Ectodermal cell (in vitro differentiated cells): ENCODE measurements at regions not wholly inside any gene's neighbourhood (a gene's known extent, or its start where the extent isn't known, plus 50 kb on each side); places are given as distances from the start of the nearest gene placed in this dataset.
"Not testable (repeated sequence)": the region's sequence is repeated elsewhere in the genome, so short reads cannot be mapped to it uniquely, and the experiment has no call there.

Experiments
- H3K27ac ChIP-seq: 2 replicates; pipeline ENCODE4 v1.7.0; 2013; ENCODE audit warnings: mild to moderate bottlenecking, low read depth, low read length; ENCODE audit not compliant: insufficient read depth, poor library complexity, severe bottlenecking
- H3K27me3 ChIP-seq: 2 replicates; pipeline ENCODE4 v1.7.0; 2013; ENCODE audit warnings: mild to moderate bottlenecking, low read length; ENCODE audit not compliant: insufficient read depth, control insufficient read depth, poor library complexity, severe bottlenecking
- H3K36me3 ChIP-seq: one replicate; pipeline ENCODE4 v1.7.0; 2013; ENCODE audit warnings: low read length; ENCODE audit not compliant: control insufficient read depth, insufficient read depth
- H3K4me1 ChIP-seq: one replicate; pipeline ENCODE4 v1.7.0; 2013; ENCODE audit warnings: low read length; ENCODE audit not compliant: control insufficient read depth, insufficient read depth
- H3K4me3 ChIP-seq: 2 replicates; pipeline ENCODE4 v1.7.0; 2013; ENCODE audit warnings: low read depth, low read length, control low read depth; ENCODE audit not compliant: insufficient read depth
- H3K9me3 ChIP-seq: 2 replicates; pipeline ENCODE4 v1.7.0; 2013; ENCODE audit warnings: mild to moderate bottlenecking, low read length, moderate library complexity; ENCODE audit not compliant: control insufficient read depth
- WGBS, 2 experiments: methylation state at CpG; one replicate each; pipeline ENCODE4 v1.1.7; 2013; ENCODE audit warnings: missing lambda C conversion rate in 2 of 2; 5-methylcytosine and 5-hydroxymethylcytosine counted together

- H3K9me3 ChIP-seq = no peaks in the 10 kb centered on the region
- H3K36me3 ChIP-seq = no peaks in the 10 kb centered on the region
- no peaks in the 10 kb centered on the region for H3K27me3 ChIP-seq
- H3K4me3 ChIP-seq = no peak overlapping the region
- WGBS, 2 experiments = 90 to 91% methylated on average over 5 of the region's 5 CpGs
- H3K27ac ChIP-seq = no peak overlapping the region
- no peaks in the 10 kb centered on the region for H3K4me1 ChIP-seq
These were observed 84.7 kb upstream of the LYPLAL1 start for GRCh38 chr1:219088778-219089557.

DNA sequence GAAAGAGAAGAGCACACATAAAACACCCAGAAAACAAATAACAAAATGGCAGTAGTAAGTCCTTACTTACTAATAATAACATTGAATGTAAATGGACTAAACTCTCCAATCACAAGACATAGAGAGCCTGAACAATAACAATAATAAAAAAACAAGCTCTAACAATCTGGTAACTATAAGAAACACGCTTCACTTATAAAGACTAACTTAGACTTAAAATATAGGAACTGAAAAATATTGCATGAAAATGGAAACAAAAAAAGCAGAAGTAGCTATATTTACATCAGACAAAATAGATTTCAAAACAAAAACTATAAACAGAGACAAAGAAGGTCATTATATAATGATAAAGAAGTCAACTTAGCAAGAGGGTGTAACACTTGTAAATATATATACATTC is 83.1 kb upstream of the LYPLAL1 start:
- H3K4me3 ChIP-seq = no peak overlapping the region
- H3K27ac ChIP-seq = no peak overlapping the region
- no peaks in the 10 kb centered on the region for H3K9me3 ChIP-seq
- H3K27me3 ChIP-seq = no peaks in the 10 kb centered on the region
- H3K4me1 ChIP-seq = no peaks in the 10 kb centered on the region
- H3K36me3 ChIP-seq = no peaks in the 10 kb centered on the region
- no CpG with 5 or more reads among the region's 1 CpG for WGBS, 2 experiments

- Histone ChIP-seq H3K27ac (no peak overlapping the region), H3K36me3 (no peaks in the 10 kb centered on the region), H3K4me3 (no peak overlapping the region), H3K9me3 (no peaks in the 10 kb centered on the region), H3K4me1 (no peaks in the 10 kb centered on the region), H3K27me3 (no peaks in the 10 kb centered on the region)
- WGBS, 2 experiments = no CpG with 5 or more reads among the region's 1 CpG
These were observed 81.5 kb upstream of the LYPLAL1 start for GRCh38 chr1:219092206-219092605.

DNA sequence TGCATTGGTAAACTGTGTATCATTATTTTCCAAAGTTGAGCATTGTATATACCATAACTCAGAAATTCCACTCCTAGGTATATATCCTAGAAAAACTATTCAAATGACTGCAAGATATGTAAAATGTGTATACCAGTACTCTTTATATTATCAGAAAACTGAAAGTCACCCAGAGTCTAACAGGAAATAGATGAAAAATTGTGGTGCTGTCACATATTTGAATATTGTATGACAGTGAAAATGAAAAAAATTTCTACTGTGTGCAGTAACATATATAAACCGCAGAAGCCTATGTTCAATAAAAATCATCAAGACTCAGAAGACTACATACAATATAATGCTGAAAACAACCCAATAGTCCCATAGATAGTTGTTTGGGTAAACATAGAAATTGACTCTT is 74.4 kb upstream of the LYPLAL1 start:
- no CpG with 5 or more reads among the region's 1 CpG for WGBS, 2 experiments
- H3K27ac ChIP-seq = no peak overlapping the region

GRCh38 chr1:219100059-219100458 is 73.6 kb upstream of the LYPLAL1 start:
- Histone ChIP-seq H3K36me3 (no peaks in the 10 kb centered on the region), H3K9me3 (no peaks in the 10 kb centered on the region), H3K4me1 (no peaks in the 10 kb centered on the region), H3K27ac (no peak overlapping the region), H3K4me3 (no peak overlapping the region), H3K27me3 (no peaks in the 10 kb centered on the region)
- WGBS, 2 experiments = 83% methylated on average over 1 of the region's 1 CpG; no CpG with 5 or more reads in 1 of the 2 experiments

More for the DNA sequence above, 74.4 kb upstream of the LYPLAL1 start:
- H3K36me3 ChIP-seq = no peaks in the 10 kb centered on the region
- no peaks in the 10 kb centered on the region for H3K4me1 ChIP-seq
- no peaks in the 10 kb centered on the region for H3K9me3 ChIP-seq
- H3K27me3 ChIP-seq = no peaks in the 10 kb centered on the region
- H3K4me3 ChIP-seq = no peak overlapping the region

DNA sequence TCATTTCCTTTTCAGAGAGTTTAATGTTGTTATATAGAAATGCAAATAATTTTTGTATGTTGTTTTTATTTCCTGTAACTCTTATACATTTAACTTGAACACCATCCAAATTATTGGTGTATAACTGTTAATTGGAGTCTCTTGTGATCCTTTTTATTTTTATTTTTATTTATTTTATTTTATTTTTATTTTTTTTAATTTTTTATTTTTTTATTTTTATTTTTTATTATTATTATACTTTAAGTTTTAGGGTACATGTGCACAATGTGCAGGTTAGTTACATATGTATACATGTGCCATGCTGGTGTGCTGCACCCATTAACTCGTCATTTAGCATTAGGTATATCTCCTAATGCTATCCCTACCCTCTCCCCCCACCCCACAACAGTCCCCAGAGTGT is 71.2 kb upstream of the LYPLAL1 start:
- H3K27me3 ChIP-seq = not testable (repeated sequence)
- 90 to 93% methylated on average over 1 of the region's 1 CpG for WGBS, 2 experiments

GRCh38 chr1:219105893-219106292 is 67.8 kb upstream of the LYPLAL1 start:
- Histone ChIP-seq H3K4me3 (no peak overlapping the region), H3K4me1 (no peaks in the 10 kb centered on the region), H3K27me3 (no peaks in the 10 kb centered on the region), H3K9me3 (no peaks in the 10 kb centered on the region), H3K27ac (no peak overlapping the region), H3K36me3 (no peaks in the 10 kb centered on the region)
- no CpG with 5 or more reads among the region's 1 CpG for WGBS, 2 experiments

More for the DNA sequence above, 71.2 kb upstream of the LYPLAL1 start:
- H3K4me1 ChIP-seq, H3K9me3 ChIP-seq, H3K4me3 ChIP-seq, H3K27ac ChIP-seq, H3K36me3 ChIP-seq: not testable (repeated sequence)

DNA sequence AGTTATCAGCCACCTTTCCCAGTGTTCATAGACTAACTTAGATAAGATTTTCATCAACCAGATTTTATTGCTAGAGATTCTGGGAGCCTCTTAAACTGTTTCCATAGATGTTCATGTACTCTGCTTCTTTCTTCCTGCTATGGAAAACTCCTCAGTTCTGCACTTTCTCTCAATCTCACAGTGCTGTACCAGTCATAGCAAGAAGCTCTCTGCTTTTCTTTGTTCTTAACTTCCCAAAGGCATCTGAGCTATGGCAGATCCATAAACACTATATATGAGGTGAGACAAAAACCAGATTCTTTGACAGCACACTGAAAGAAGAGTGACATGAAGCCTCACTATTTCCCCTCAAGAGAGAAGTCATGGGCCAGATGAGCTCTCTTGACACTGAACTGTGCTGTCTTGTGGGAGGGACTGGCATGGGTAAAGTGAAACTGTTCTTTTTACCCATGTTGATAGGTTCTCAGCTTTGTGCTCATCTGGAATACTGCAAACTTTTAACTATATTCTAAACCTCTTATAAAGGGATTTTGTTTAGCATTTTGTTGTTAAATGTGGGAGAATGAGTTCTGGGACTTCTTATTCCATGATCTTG is 64.2 kb upstream of the LYPLAL1 start:
- Histone ChIP-seq H3K36me3 (no peaks in the 10 kb centered on the region), H3K4me1 (no peaks in the 10 kb centered on the region), H3K27me3 (no peaks in the 10 kb centered on the region), H3K27ac (no peak overlapping the region), H3K9me3 (peaks cover 3% of the 10 kb centered on the region), H3K4me3 (no peak overlapping the region)

- H3K27me3 ChIP-seq = no peaks in the 10 kb centered on the region
- no peak overlapping the region for H3K4me3 ChIP-seq
- H3K36me3 ChIP-seq = no peaks in the 10 kb centered on the region
- peaks cover 3% of the 10 kb centered on the region for H3K9me3 ChIP-seq
- H3K4me1 ChIP-seq = no peaks in the 10 kb centered on the region
- no peak overlapping the region for H3K27ac ChIP-seq
These were observed 60.4 kb upstream of the LYPLAL1 start for GRCh38 chr1:219113261-219113660.

- Histone ChIP-seq H3K27me3 (no peaks in the 10 kb centered on the region), H3K27ac (no peak overlapping the region), H3K4me3 (no peak overlapping the region), H3K4me1 (no peaks in the 10 kb centered on the region), H3K9me3 (peaks cover 3% of the 10 kb centered on the region), H3K36me3 (no peaks in the 10 kb centered on the region)
- 88 to 94% methylated on average over 1 of the region's 1 CpG for WGBS, 2 experiments
These were observed 59.7 kb upstream of the LYPLAL1 start for GRCh38 chr1:219114014-219114413.
